Hematopoietic multipotent progenitor cell treated with erythropoietin and hydrocortisone succinate and interleukin-3 and kit ligand, for 8 days (in vitro differentiated cells): ENCODE measurements at regions not wholly inside any gene's neighbourhood (a gene's known extent, or its start where the extent isn't known, plus 50 kb on each side); places are given as distances from the start of the nearest gene placed in this dataset.
"Not testable (repeated sequence)": the region's sequence is repeated elsewhere in the genome, so short reads cannot be mapped to it uniquely, and the experiment has no call there.

Experiments
- DNase-seq: peaks from one replicate; pipeline ENCODE4 v3.0.0-alpha.2; 2015

DNA sequence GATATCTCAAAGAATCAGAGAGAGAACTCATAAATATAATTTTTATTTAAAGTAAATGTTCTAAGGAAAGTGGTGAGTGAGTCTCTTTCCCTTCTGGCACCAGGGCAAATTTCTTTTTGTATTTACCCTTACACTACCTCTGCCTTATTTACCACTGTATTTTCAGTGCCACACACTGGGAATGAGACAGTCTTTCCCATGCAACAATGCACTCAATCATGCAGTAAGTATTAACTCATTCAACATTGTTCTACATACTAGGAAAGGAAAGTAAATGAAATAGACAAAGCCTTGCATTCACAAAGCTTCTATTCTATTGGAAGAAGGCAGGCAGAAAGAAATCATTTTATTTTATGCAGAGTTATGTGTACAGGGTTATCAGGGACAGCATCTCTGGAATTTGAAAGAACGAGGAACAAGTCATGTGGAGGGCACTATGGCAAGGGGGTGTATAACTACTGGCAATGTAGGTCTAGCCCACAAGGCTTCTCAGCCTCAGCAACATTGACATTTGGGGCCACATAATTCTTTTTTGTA is 129.8 kb upstream of the PRDX6 start:
- no peak for DNase-seq

DNA sequence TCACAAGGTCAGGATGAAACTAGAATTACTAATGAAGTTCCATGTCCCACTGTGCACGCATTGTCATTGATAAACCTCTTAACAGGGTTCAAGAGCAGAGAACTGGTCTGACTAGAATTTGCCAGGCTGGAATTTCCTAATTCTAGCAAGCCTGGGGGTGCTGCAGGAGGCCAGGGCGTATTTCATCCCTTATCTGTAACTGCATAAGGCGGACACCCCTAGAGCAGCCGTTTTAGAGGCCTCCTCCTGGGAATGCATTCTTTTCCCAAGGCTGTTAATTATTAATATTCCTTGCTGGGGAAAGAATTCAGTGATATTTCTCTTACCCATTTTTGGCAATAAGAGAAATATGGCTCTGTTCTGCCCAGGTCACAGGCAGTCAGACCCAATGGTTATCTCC is 124.5 kb upstream of the PRDX6 start:
- not testable (repeated sequence) for DNase-seq

DNA sequence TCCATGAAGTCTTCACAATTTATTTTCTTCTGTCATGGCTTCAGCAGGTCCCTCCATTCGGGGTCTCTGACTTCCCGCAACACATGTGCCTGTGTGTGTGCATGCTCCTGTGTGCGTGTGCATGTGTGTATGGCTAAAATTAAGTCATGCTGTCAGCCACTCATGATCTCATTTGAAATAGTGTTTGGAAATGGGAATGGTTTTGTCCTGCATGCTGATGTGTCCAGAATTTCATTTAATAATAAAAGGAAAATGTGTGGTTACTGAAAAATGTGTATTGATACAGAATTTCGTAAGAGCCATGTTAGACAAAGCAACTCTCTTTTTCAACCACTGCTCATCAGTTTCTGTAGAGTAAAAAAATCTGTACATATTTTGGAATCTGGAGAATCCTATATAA is 123.8 kb upstream of the PRDX6 start:
- no peak for DNase-seq

DNA sequence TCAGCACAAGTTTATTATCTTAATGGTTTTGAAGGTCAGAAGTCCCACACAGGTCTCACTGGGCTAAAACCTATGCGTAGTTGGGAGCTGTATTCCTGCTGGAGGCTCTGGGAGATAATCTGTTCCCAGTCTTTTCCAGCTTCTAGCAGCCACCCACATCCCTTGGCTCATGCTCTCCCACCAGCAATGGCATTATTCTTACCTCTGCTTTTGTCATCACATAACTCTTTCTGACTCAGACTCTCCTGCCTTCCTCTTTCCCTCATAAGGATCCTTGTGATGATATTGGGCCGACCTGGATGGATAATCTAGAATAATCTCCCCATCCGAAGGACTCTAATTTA is 122.2 kb upstream of the PRDX6 start:
- DNase-seq, result no peak

DNA sequence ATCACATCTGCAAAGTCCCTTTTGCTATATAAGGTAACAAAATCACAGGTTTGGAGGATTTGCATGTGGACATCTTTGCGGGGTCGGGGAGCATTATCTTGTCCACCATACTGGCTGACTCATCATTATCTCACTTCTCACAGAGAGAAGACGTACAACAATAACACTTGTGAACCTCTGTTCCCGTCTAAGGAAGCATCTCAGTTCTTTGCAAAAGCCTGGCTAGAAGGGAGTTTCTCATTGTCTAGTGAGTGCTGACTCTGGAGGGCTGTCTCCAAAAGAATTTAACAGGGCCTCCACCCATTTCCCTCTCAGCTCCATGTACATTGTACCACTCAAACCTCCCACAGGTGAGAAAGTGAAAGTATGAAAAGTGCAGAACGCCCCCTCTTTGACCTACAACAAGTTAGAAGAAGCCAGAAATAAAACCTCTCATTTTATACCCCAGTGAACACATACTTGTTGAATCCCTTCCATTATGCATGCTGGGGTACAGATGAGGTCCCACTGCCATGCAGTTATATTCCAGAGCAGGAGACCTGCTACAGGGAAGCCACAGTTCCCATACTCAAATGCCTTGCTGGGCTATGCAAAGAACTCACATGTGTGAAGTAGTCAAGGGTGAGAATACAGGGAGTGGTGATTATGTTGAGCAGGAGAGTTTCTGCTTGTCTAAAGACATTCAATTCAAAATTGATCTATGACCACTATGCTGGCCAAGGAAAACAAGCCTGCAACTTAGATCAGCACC is 121.7 kb upstream of the PRDX6 start:
- peak; percentile 77 for DNase-seq

DNA sequence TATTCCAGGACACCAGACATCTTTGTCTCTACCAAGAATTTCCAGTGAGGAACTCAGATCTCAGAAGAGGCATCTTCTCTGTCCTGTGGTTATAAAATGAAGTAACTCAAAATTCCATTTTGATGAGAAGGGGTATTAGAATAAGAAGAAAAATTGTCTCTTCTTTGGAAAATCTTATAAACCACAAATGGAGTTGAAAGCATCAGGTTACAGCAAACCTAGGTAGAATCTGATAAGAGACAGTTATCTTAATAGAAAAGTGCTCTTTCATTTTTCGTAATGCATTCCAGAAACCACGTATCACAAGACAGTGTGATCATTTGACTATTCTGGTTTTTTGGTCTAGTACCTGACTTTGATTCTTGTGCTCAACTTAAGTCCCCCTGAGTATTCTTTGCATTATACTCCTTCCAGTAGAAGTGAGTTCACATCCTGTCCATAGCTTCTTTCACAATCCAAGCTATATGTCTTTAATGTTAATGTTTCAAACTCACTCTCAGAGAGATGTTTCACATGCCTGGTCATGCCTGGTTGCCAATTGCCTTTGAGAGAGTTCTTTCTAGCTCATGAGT is 120.9 kb upstream of the PRDX6 start:
- DNase-seq, result no peak

DNA sequence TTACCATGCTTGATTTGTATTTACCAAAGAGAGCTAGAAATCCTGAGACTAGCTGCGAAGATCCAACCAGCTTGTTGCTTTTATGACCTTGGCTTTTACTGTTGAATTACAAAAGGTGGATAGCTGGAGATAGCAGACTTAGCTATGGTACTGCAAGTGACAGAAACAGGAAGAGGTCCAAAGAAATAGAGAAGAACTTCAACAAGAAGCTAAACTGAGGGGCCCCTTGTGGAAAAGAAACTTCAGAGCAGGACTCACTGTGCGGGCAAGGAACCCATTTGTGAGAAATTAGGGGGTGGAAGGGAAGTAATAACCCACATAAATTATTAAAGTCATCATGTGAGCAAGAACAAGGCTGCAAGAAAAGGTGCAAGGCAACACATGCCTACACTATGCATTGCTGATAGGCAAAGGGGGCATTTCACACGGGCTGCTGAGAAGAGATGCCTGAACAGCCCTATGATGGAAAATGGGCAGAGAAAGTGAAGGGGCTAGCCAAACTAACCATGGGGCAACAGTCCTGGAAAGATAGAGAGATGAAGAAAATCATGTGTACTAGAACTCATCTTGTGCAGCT is 116.6 kb upstream of the PRDX6 start:
- no peak for DNase-seq

DNA sequence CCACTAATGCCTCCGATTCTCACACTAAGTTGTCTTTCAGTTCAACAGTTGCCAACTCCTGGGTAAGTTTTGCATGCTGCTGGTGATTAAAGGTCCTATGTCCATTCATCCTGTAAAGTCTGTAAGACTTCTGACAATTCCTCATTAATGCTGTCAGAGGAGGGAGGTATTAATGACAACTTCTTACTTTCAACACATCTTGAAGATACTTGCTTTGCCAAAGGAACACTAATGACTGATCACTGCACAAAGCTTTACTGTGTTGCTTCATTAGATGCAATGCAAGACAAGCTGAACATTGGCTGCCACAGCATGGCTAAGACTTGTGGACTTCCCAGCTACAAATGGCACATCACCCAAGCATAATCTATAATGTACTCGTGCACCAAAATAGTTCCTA is 114.6 kb upstream of the PRDX6 start:
- no peak for DNase-seq

DNA sequence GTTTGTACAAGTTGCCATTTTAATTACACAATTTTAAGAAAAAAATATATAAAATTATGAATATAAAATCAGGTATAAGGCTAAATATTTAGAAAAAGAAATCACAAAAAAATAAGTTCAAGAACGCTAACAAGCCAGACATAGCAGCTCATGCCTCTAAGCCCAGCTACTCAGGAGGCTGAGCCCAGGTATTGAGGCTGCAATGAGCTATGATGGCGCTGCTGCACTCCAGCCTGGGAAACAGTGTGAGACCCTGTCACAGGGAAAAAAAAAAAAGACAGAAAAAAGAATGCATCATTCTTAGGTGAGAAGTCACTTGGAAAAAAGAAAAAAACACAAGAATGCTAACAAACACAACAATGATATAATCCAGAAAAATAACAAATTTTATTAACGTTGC is 112.3 kb upstream of the PRDX6 start:
- DNase-seq, result no peak

DNA sequence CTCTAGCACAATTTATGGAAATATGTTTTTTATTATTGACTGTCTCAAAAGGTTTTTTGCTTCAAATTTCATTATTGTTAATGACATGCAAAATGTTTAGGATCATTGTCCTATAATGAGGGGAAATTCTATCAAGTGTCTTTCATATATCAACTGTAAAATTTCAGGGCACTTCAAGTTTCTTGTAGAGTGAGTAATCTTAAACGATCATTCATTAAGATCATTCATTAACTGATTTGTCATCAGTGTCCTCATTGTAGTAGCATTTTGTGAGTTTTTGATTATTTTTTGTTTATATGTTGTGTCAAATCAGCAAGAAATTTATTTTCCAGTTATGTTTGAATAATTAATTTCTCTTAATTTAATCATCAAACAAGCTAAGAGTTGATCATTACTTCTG is 111.8 kb upstream of the PRDX6 start:
- no peak for DNase-seq

DNA sequence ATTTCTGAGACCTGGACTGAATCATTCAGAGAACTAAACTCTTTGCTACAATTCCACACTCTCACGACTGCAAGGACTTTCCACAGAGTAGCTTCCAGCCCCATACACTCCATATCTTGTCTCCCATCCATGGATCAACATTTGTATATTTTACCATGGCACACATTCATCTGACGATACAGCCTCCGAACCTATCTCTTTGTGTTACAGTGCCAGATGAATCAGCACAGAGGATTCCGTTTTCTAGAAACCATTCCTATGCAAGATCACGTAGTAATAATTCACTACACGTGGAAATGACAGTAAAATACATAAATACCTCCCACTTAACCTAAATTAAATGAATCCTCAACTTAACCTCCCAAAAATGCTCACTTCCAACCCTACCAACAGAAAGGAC is 110.0 kb upstream of the PRDX6 start:
- no peak for DNase-seq

DNA sequence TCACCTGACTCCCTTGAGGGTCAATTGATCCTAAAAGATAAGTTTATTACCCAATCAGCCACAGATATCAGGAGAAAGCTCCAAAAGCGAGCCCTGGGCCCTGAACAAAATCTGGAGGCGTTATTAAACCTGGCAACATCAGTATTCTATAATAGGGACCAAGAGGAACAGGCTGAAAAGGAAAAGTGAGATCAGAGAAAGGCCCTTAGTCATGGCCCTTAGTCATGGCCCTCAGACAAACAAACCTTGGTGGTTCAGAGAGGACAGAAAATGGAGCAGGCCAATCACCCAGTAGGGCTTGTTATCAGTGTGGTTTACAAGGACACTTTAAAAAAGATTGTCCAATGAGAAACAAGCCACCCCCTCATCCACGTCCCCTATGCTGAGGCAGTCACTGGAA is 106.5 kb upstream of the PRDX6 start:
- DNase-seq, result not testable (repeated sequence)

DNA sequence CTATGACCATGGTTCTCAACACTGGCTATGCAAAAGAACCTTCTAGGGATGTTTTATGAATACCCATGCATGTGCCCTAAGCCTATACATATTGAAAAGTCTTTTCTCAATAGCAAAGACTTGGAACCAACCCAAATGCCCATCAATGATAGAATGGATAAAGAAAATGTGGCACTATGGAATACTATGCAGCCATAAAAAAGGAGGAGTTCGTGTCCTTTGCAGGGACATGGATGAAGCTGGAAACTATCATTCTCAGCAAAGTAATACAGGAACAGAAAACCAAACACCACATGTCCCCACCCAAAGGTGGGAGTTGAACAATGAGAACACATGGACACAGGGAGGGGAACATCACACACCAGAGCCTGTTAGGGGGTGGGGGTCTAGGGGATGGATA is 101.1 kb upstream of the PRDX6 start:
- DNase-seq, result not testable (repeated sequence)

DNA sequence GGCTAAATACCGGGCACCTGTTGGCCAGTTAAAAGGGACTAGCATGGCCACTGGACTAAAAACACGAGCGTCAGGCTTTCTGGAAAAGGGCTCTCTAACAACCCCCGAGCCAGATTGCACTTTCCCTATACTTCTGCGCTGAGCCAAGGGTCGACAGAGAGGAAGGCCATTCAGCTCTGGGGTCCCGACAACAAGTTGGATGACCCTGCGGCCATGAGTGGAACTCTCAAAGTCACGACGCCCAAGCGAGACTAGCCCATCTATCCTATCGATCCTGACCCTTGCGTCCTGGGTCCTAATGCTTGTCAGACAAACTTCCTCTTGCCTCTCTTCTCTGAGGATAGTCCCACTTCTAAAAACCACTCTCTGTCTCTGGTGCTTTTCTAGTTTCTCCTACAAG is 99.9 kb upstream of the PRDX6 start:
- no peak for DNase-seq

DNA sequence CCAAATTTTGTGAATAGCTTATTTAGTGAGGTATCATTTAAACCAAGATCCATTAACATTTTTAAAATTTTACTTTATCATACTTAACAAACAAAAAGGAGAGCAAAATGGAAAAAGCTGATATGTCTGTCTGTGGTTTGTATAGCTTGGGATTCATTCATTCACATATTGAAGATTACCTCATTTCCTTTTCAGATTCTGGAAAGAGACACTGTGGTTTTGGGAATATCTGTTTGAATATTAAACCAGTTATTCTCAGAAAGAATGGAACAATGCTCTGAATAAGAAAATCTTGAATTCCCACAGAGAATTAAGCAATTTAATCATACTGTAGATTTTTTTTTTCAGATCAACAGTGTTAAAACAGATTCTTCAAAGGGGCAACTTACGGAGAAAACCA is 93.8 kb upstream of the PRDX6 start:
- no peak for DNase-seq

DNA sequence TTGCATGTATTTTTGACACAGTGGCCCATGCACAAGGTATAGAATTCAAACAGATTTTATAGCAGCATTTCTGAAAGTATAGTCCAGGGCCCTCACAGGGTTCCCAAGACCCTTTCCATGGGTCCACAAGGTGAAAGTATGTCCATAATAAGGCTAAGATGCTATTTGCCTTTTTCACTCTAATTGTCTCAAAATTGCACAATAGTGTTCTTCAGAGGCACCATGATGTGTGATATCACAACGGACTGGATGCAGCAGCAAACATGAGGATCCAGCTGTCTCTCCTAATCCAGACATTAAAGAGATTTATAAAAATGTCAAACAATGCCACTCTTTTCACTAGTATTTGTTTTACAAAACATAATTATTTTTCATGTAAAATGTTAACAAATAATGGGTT is 88.8 kb upstream of the PRDX6 start:
- no peak for DNase-seq

DNA sequence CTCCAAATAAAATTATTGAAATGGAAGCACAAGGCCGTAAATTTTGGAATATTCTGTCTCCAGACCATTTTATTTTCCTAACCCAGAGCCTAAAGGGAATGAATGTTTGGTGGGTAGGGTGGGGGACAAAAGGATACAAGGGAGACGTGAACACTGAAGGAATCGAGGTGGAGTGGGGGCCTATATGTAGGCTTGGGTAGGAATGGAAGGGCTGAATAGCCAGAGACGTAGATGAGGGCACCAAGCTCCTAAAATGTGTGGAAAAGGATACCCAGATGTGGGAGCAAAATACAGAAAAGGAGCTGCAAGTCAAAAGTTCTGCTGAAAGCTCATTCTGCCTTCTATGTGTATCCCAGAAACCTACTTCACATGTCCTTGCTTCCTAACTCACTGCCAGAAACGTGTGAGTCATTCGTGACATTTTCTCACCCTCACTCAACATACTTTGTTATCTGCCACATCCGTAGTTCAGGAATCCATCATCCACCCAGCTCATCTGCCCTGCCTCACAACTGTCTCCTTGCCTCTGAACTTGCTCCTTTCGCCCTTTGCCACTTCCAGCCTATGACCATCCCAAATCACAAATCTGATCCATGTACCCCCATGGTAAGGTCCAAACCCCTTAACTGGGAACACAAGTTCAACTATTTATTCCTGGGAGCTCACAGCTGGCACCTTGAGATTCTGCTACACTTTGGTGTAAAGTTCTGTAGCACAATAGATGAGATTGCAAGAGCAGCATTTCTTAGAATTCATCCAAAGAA is 84.1 kb upstream of the PRDX6 start:
- no peak for DNase-seq

DNA sequence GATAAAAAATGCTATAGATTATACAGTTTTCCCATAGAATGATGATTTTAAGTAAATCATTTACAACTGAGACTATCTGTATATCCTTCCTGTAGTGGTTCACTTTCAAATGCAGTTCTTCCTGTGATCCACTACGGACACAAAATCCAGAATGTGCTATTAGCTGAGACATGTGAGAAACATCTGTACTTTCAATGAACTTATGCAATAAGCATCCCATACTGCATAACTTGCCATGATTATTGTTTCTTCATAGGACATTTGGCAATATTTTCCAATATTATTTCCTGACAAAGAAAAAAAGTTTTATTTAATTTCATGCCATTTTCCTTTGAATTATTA is 83.5 kb upstream of the PRDX6 start:
- DNase-seq, result no peak

DNA sequence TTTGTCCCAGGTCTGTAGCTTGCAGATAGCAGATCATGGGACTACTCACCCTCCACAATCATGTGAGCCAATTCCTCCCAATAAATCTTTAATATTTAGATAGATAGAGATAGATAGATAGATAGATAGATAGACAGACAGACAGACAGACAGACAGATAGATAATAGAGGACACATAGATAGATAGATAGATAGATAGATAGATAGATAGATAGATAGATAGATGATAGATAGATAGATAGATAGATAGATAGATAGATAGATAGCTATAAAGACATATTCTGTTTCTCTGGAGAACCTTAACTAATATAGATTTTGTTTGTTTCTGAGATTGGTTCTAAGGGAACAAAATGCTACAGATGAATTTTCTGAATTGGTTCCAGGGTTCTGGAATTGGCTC is 82.3 kb upstream of the PRDX6 start:
- not testable (repeated sequence) for DNase-seq

DNA sequence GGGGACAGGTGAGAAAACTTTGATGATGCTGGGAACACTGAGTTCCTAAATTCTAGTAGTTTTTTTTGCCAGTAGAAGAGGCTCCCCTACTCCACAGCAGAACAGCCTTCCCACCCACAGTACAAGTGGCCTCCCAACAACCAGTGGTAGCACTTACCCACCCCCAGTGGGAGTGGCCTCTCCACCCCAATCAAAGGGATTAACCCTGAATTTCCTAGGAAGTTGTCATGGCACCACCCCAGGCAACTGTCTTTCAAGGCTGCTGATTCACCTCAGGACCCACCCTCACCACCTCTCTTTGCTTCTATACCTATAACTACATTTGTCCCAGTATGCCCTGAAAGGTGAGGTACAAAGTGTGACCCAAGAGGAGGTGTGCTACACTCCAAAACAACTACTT is 81.4 kb upstream of the PRDX6 start:
- no peak for DNase-seq

DNA sequence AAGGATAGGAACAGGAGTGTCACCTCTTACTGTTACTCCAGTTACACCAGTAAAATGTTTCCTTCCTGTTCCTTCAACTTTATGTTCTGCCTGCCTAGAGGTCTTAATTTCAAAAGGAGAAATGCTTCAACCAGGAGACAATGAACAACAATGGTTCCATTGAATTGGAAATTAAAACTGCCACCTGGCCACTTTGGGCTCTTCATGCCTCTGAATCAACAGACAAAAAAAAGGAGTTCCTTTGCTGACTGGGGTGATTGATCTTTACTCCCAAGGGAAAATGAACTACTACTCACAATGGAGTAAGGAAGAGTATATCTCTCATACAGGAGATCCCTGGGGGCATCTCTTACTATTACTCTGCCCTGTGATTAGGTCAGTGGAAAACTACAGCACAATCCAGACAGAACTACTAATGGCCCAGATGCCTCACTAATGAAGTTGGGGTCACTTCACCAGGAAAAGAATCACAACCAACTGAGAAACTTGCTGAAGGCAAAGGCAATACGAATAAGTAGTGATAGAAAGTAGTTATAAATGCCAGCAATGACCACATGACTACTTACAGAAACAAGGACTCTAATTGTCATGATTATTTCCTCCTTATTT is 76.6 kb upstream of the PRDX6 start:
- no peak for DNase-seq

DNA sequence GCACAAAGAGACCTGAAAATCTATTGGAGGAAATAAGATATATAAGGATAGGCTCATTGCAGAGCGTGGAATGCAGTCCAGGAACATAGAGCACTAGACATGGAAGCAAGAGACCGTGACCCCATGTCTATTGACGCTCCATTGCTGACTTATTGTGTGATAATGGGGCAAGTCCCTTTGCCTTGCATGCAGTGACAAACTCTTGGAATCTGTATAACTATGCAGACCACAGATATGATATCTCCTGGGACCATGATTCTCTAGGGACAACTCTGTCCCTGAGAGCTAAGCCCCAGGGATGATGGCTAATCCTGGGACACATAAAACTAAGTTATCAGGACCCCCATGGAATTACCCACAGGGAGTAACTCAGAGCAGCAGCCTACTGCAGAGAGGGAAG is 73.1 kb upstream of the PRDX6 start:
- DNase-seq, result no peak

DNA sequence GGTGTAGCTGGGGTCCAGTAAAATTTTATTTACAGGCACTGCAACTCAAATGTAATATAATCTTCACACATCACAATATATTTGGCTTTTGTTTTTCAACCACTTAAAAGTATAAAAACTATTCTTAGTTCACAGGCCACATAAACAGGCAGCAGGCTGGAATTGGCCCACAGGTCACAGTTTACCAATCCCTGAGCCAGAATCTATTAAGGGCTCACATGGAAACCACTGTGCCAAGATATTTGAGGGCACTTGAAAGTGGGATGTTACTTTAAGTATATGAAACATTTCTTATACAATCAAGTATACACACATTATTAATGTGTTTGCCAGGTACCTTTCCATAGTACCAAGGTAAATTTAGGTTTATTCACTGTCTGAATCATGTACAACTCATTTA is 71.9 kb upstream of the PRDX6 start:
- DNase-seq, result no peak

DNA sequence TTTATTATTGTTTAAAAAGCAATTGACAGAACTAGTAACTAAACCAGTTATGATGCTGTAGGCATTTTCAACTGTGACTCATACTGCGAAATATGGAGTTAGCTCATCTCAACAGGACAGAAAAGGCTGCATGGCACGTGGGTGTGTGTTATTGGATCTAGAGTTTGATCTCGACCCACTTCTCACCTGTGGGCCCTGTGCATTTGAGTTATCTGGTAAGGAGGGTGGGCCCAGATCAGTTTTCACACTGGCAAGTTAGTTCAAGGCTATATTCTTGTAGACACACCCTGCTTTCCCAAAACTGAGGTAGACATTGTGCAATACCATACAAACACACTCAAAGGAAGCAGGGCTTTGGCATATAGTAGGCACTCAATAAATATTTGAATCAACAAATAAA is 71.3 kb upstream of the PRDX6 start:
- DNase-seq, result no peak
